ENCODE measurements at regions not wholly inside any gene's neighbourhood (a gene's known extent, or its start where the extent isn't known, plus 50 kb on each side); places are given as distances from the start of the nearest gene placed in this dataset.

DNA sequence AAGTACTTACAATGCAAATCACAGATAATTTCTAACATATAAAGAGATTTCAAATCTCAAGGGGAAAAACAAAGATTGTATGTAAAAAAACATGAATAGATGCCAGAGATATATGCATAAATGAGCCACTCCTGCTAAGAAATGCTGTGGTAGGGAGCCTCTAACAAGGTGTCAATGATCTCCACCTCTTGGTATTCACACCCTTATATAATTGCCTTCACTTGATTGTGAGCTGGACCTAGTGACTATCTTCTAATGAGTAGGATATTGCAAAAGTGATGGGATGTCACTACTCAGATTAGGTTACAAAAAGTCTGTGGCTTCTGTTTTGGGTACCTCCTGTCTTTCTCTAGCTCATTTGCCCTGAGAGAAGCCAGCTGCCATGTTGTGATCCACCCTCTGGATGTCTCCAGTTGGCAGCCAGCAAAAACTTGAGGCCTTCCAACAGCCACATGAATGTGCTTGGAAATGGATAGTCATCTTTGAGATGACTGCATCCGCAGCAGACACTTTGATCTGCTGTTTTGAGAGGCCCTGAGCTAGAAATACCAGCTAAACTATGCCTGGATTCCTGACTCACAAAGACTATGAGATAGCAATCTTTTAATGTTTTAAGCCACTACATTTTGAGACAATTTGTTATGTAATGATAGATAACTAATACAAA, 196.1 kb upstream of the FGGY start:
- H3K9me3 ChIP-seq (ENCODE audit: low read length): 0 out of 2 replicates have a peak, but pooled peaks cover 4% of the 10 kb centered on the region
- H2AFZ ChIP-seq (ENCODE audit: low read length): no peak overlapping the region
- no peaks in the 10 kb centered on the region; the same call in 1 of the 2 replicates for H3K27me3 ChIP-seq (ENCODE audit: low read length)

DNA sequence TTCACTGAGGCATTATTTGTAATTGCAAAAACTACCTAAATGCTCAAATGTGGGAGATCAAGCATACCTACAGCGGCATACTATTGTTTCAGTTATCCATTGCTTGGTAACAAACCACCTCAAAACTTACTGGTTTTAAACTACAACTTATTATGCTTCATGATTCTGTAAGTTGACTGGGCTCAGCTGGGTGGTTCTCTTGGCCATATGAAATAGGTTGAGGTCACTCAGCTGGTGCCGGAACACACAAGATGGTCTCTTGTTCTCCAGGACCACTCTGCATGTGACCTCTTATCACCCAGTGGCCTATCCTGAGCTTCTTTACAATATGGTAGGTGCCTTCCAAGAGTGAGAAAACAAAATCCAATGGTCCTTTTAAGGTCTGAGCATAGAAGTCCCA, 195.4 kb upstream of the FGGY start:
- Histone ChIP-seq H4K20me1 (ENCODE audit: insufficient read depth, low read depth, low read length) (no peaks in the 10 kb centered on the region), H3K4me1 (ENCODE audit: low read length) (no peaks in the 10 kb centered on the region), H3K4me3 (ENCODE audit: low read length) (no peak overlapping the region), H3K9me3 (ENCODE audit: low read length) (0 out of 2 replicates have a peak, but pooled peaks cover 4% of the 10 kb centered on the region), H3K79me2 (ENCODE audit: low read length) (no peaks in the 10 kb centered on the region), H3K27ac (ENCODE audit: low read length) (no peak overlapping the region), H2AFZ (ENCODE audit: low read length) (no peak overlapping the region), H3K4me2 (ENCODE audit: low read depth, low read length, poor library complexity, severe bottlenecking) (no peak overlapping the region), H3K9ac (ENCODE audit: low read length) (no peak overlapping the region), H3K27me3 (ENCODE audit: low read length) (no peaks in the 10 kb centered on the region; the same call in 1 of the 2 replicates), H3K36me3 (ENCODE audit: insufficient read depth, low read length) (no peaks in the 10 kb centered on the region), H3K9me2 (replicated peaks; ENCODE audit: insufficient read depth, low read length) (no peaks in the 10 kb centered on the region)
- DNase-seq: no peak

More for the DNA sequence above, 196.1 kb upstream of the FGGY start:
- Histone ChIP-seq H3K4me2 (ENCODE audit: low read depth, low read length, poor library complexity, severe bottlenecking) (no peak overlapping the region), H3K9me2 (replicated peaks; ENCODE audit: insufficient read depth, low read length) (no peaks in the 10 kb centered on the region), H3K27ac (ENCODE audit: low read length) (no peak overlapping the region), H3K36me3 (ENCODE audit: insufficient read depth, low read length) (no peaks in the 10 kb centered on the region), H3K9ac (ENCODE audit: low read length) (no peak overlapping the region), H3K79me2 (ENCODE audit: low read length) (no peaks in the 10 kb centered on the region), H4K20me1 (ENCODE audit: insufficient read depth, low read depth, low read length) (no peaks in the 10 kb centered on the region), H3K4me1 (ENCODE audit: low read length) (no peaks in the 10 kb centered on the region), H3K4me3 (ENCODE audit: low read length) (no peak overlapping the region)
- DNase-seq: no peak

- DNase-seq: no peak
- no peaks in the 10 kb centered on the region for H3K9me2 ChIP-seq (replicated peaks; ENCODE audit: insufficient read depth, low read length)
- H3K4me1 ChIP-seq (ENCODE audit: low read length): no peaks in the 10 kb centered on the region
- no peak overlapping the region for H3K4me3 ChIP-seq (ENCODE audit: low read length)
- H3K9ac ChIP-seq (ENCODE audit: low read length): no peak overlapping the region
- no peaks in the 10 kb centered on the region for H3K36me3 ChIP-seq (ENCODE audit: insufficient read depth, low read length)
- no peak overlapping the region for H2AFZ ChIP-seq (ENCODE audit: low read length)
- no peaks in the 10 kb centered on the region; the same call in 1 of the 2 replicates for H3K27me3 ChIP-seq (ENCODE audit: low read length)
- H3K27ac ChIP-seq (ENCODE audit: low read length): no peak overlapping the region
- no peak overlapping the region for H3K4me2 ChIP-seq (ENCODE audit: low read depth, low read length, poor library complexity, severe bottlenecking)
- no peaks in the 10 kb centered on the region for H3K79me2 ChIP-seq (ENCODE audit: low read length)
- 0 out of 2 replicates have a peak, but pooled peaks cover 4% of the 10 kb centered on the region for H3K9me3 ChIP-seq (ENCODE audit: low read length)
- no peaks in the 10 kb centered on the region for H4K20me1 ChIP-seq (ENCODE audit: insufficient read depth, low read depth, low read length)
Observed at GRCh38 chr1:59103457-59103856, 193.4 kb upstream of the FGGY start.

DNA sequence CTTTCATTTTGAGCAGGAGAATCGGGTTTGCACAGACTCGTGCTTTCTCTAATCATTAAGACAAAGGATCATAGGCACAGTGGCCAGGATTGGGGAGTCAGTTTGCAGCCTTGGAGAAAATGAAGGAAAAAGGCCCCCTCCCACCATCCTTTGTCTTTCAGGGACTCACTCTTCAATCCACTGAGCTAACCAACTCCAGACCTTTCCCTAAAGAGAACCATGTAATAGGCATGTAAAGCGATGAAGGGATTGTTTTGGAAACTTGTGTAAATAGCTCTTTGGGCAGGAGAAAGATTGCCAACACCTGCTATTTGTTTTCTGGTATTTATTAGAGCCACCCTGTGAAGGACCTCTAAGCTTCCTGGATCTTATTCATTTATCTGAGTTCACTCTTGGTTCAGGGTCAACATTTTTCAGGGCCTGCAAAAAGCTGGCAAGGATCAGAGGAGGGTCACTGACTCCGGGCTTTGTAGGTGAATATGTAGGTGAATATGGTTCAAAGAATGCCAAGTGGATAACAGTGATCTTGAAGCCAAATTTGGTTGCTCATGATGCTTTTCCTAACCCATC, 192.6 kb upstream of the FGGY start:
- H2AFZ ChIP-seq (ENCODE audit: low read length): no peak overlapping the region
- H4K20me1 ChIP-seq (ENCODE audit: insufficient read depth, low read depth, low read length): no peaks in the 10 kb centered on the region
- H3K27ac ChIP-seq (ENCODE audit: low read length): no peak overlapping the region
- H3K36me3 ChIP-seq (ENCODE audit: insufficient read depth, low read length): no peaks in the 10 kb centered on the region
- H3K27me3 ChIP-seq (ENCODE audit: low read length): no peaks in the 10 kb centered on the region; the same call in 1 of the 2 replicates
- DNase-seq: no peak
- no peak overlapping the region for H3K4me3 ChIP-seq (ENCODE audit: low read length)
- H3K9me3 ChIP-seq (ENCODE audit: low read length): 0 out of 2 replicates have a peak, but pooled peaks cover 4% of the 10 kb centered on the region
- H3K9ac ChIP-seq (ENCODE audit: low read length): no peak overlapping the region
- no peaks in the 10 kb centered on the region for H3K4me1 ChIP-seq (ENCODE audit: low read length)
- H3K79me2 ChIP-seq (ENCODE audit: low read length): no peaks in the 10 kb centered on the region
- no peak overlapping the region for H3K4me2 ChIP-seq (ENCODE audit: low read depth, low read length, poor library complexity, severe bottlenecking)
- no peaks in the 10 kb centered on the region for H3K9me2 ChIP-seq (replicated peaks; ENCODE audit: insufficient read depth, low read length)

DNA sequence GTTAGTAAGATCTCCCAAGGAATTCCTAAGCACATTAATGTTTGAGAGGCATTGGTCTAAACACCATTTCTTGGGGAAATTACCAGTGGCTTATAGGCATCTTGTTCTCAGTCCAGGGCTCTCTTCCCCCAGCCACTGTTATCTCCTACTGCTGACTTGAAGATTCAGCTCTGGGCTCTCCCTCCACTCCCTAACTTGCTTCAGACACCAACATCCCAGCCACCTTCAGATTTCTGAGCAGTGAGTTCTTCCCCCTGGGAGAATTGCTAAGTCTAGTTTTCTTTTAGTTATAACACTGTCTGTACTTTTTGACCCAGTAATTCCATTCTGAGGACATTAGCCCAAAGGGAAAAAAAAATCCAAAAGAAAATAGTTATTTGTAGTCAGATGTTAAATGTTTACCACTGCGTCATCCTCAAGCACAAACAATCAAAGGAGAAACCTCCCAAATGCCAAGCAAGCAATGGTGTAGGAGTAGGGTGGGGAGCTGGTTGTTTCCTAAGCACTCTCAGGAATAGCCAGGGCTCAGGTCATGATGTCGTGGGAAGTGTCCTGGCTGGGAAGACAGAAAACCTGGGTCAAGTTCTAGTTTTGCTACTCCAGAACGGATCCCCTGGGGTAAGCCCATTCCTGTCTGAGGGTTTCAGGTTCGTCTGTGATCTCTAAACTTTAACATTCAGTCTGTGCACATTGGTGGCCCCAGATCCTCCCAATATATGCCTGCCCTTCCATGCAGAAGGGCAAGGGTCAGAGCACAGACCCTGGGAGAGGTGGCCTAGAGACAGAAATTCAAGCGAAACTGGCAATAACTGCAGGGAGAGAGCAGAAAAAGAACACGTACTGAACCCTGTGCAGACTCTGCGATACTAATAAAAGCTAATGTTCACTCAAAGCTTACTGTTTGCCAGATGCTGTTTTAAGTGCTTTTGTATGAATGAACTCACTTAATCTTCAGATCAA, 191.1 kb upstream of the FGGY start:
- Histone ChIP-seq H3K4me3 (ENCODE audit: low read length) (no peak overlapping the region), H2AFZ (ENCODE audit: low read length) (no peak overlapping the region), H3K9ac (ENCODE audit: low read length) (no peak overlapping the region), H3K27me3 (ENCODE audit: low read length) (no peaks in the 10 kb centered on the region; the same call in 1 of the 2 replicates), H3K79me2 (ENCODE audit: low read length) (no peaks in the 10 kb centered on the region), H4K20me1 (ENCODE audit: insufficient read depth, low read depth, low read length) (no peaks in the 10 kb centered on the region), H3K27ac (ENCODE audit: low read length) (no peak overlapping the region), H3K9me3 (ENCODE audit: low read length) (0 out of 2 replicates have a peak, but pooled peaks cover 4% of the 10 kb centered on the region), H3K4me1 (ENCODE audit: low read length) (no peaks in the 10 kb centered on the region), H3K36me3 (ENCODE audit: insufficient read depth, low read length) (no peaks in the 10 kb centered on the region), H3K4me2 (ENCODE audit: low read depth, low read length, poor library complexity, severe bottlenecking) (no peak overlapping the region), H3K9me2 (replicated peaks; ENCODE audit: insufficient read depth, low read length) (no peaks in the 10 kb centered on the region)
- DNase-seq: no peak

DNA sequence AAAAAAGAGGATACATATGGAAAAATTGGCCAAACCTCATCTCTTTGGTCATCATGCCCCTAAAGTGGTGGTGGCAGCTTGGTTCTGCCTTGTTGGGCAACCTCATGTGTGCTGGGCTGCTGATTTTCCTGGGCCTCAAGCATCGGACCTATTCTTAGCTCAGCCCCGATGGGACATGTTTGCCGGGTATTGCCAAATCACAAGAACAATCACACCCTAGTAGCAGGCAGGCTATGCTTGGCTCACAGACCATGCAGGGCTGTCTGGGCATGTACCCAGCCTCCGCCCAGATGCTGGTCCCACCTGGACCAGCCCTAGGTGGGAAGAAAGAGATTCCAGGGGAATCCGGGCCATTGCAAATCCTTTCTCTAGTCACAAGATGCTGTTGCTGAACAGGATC, 189.4 kb upstream of the FGGY start:
- no peaks in the 10 kb centered on the region for H4K20me1 ChIP-seq (ENCODE audit: insufficient read depth, low read depth, low read length)
- DNase-seq: no peak
- H3K79me2 ChIP-seq (ENCODE audit: low read length): no peaks in the 10 kb centered on the region
- no peak overlapping the region for H2AFZ ChIP-seq (ENCODE audit: low read length)
- H3K4me2 ChIP-seq (ENCODE audit: low read depth, low read length, poor library complexity, severe bottlenecking): no peak overlapping the region
- H3K9me2 ChIP-seq (replicated peaks; ENCODE audit: insufficient read depth, low read length): no peaks in the 10 kb centered on the region
- H3K9ac ChIP-seq (ENCODE audit: low read length): no peak overlapping the region
- H3K36me3 ChIP-seq (ENCODE audit: insufficient read depth, low read length): no peaks in the 10 kb centered on the region
- no peaks in the 10 kb centered on the region for H3K27me3 ChIP-seq (ENCODE audit: low read length)
- no peaks in the 10 kb centered on the region for H3K9me3 ChIP-seq (ENCODE audit: low read length)
- no peak overlapping the region for H3K27ac ChIP-seq (ENCODE audit: low read length)
- H3K4me3 ChIP-seq (ENCODE audit: low read length): no peak overlapping the region
- H3K4me1 ChIP-seq (ENCODE audit: low read length): no peaks in the 10 kb centered on the region

DNA sequence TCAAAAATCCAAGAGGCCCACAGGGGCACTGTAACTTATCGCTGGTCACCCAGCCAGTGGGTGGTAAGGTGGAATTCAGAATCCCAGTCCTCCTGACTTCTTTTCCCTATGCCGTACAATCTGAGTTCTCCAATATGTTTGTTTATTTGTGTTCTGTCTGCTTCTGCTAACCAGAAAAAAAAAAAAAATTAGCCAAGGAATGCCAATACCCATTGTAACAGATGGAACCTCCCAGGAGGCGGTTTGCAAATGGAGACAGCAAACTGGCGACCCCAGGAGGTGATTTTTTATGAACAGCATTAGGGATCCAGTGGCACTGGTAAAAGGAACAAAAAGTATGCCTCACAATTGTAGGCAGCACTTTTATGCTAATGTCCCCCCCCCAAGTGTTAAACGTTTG, 189.0 kb upstream of the FGGY start:
- Histone ChIP-seq H3K79me2 (ENCODE audit: low read length) (no peaks in the 10 kb centered on the region), H3K36me3 (ENCODE audit: insufficient read depth, low read length) (no peaks in the 10 kb centered on the region), H3K4me2 (ENCODE audit: low read depth, low read length, poor library complexity, severe bottlenecking) (no peak overlapping the region), H3K9me2 (replicated peaks; ENCODE audit: insufficient read depth, low read length) (no peaks in the 10 kb centered on the region), H3K4me3 (ENCODE audit: low read length) (no peak overlapping the region), H3K4me1 (ENCODE audit: low read length) (no peaks in the 10 kb centered on the region), H3K27ac (ENCODE audit: low read length) (no peak overlapping the region), H3K27me3 (ENCODE audit: low read length) (no peaks in the 10 kb centered on the region), H4K20me1 (ENCODE audit: insufficient read depth, low read depth, low read length) (no peaks in the 10 kb centered on the region), H2AFZ (ENCODE audit: low read length) (no peak overlapping the region), H3K9ac (ENCODE audit: low read length) (no peak overlapping the region), H3K9me3 (ENCODE audit: low read length) (no peaks in the 10 kb centered on the region)
- DNase-seq: no peak

All from Karpas-422 (cell line).